ENCODE measurements at regions not wholly inside any gene's neighbourhood (a gene's known extent, or its start where the extent isn't known, plus 50 kb on each side); places are given as distances from the start of the nearest gene placed in this dataset.

DNA sequence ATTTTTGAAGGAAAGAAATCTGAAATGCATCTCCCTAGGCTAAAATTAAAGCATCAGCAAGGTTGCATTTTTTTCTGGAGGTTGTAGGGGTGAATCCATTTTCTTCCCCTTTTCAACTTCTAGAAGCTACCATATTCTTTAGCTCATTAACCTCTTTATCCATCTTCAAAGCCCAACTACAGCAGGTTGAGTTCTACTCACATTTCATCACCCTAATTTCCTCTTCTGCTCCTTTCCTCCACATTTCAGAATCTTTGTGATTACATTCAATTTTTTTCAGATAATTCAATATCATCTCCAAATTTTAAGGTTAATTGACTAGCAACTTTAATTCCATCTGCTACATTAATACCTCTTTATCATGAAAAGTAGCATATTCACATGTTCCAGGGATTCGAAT is 2655.7 kb upstream of the PCDH20 start:
- TF ChIP-seq ESRRG (CRISPR knock-in tag; IDR thresholded peaks at IDR 0.05) (no peak), BACH2 (CRISPR knock-in tag; IDR thresholded peaks at IDR 0.05; ENCODE audit: borderline replicate concordance) (no peak), SNAI2 (CRISPR knock-in tag; IDR thresholded peaks at IDR 0.05) (no peak), ARNTL (CRISPR knock-in tag; IDR thresholded peaks at IDR 0.05; ENCODE audit: borderline replicate concordance, low read depth) (no peak), TOX (CRISPR knock-in tag; IDR thresholded peaks at IDR 0.05; ENCODE audit: borderline replicate concordance) (no peak), ZNF8 (CRISPR knock-in tag; IDR thresholded peaks at IDR 0.05) (no peak), PPARA (CRISPR knock-in tag; IDR thresholded peaks at IDR 0.05; ENCODE audit: borderline replicate concordance) (no peak)
- ATAC-seq: no peak

DNA sequence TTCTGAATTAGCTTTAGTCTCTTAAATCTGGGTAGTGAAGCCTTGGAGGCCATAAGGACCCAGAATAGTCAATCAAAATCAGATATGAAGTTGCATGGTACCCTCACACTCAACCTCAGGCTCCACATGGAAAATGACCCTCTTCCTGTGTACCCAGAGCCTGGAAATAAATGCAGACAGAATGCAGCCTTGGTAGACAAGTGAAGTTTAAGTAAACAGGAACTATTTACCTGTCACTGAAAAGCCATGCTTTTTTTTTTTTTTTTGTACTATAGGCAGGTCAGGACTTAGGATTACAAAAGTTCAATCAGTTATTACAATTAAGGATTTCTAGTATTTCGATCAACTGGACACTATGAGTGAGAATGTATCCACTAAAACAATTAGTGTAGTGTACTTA is 2654.2 kb upstream of the PCDH20 start:
- ATAC-seq: no peak
- TF ChIP-seq RARB (CRISPR knock-in tag; IDR thresholded peaks at IDR 0.05) (no peak), ZNF8 (CRISPR knock-in tag; IDR thresholded peaks at IDR 0.05) (no peak), ISL1 (CRISPR knock-in tag; IDR thresholded peaks at IDR 0.05) (no peak)
- TF ChIP-seq, protein P1, sequence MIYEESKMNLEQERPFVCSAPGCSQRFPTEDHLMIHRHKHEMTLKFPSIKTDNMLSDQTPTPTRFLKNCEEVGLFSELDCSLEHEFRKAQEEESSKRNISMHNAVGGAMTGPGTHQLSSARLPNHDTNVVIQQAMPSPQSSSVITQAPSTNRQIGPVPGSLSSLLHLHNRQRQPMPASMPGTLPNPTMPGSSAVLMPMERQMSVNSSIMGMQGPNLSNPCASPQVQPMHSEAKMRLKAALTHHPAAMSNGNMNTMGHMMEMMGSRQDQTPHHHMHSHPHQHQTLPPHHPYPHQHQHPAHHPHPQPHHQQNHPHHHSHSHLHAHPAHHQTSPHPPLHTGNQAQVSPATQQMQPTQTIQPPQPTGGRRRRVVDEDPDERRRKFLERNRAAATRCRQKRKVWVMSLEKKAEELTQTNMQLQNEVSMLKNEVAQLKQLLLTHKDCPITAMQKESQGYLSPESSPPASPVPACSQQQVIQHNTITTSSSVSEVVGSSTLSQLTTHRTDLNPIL (CRISPR knock-in tag; IDR thresholded peaks at IDR 0.05; ENCODE audit: low read depth): no peak
- TF ChIP-seq, protein P2, sequence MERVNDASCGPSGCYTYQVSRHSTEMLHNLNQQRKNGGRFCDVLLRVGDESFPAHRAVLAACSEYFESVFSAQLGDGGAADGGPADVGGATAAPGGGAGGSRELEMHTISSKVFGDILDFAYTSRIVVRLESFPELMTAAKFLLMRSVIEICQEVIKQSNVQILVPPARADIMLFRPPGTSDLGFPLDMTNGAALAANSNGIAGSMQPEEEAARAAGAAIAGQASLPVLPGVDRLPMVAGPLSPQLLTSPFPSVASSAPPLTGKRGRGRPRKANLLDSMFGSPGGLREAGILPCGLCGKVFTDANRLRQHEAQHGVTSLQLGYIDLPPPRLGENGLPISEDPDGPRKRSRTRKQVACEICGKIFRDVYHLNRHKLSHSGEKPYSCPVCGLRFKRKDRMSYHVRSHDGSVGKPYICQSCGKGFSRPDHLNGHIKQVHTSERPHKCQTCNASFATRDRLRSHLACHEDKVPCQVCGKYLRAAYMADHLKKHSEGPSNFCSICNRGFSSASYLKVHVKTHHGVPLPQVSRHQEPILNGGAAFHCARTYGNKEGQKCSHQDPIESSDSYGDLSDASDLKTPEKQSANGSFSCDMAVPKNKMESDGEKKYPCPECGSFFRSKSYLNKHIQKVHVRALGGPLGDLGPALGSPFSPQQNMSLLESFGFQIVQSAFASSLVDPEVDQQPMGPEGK (CRISPR knock-in tag; IDR thresholded peaks at IDR 0.05; ENCODE audit: borderline replicate concordance): no peak

DNA sequence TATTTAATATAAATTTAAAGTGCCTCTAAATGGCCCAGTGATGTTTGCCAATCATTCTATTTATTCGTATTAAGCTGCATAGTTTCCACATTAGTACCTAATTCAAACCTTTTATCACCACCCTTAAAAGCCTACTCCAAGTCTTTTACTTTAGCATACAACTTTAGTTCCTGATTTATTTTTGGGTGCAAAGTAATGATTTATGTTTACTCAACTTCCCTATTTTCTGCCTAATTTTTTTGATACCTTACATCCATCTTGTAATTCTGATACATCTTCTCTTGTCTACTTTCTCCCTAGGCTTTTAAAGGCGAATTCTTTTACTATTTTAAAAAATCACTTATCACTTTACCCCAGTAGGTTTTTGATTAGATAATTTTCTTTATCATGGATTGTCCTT is 2651.1 kb upstream of the PCDH20 start:
- no peak for ATAC-seq
- TF ChIP-seq, protein P3, sequence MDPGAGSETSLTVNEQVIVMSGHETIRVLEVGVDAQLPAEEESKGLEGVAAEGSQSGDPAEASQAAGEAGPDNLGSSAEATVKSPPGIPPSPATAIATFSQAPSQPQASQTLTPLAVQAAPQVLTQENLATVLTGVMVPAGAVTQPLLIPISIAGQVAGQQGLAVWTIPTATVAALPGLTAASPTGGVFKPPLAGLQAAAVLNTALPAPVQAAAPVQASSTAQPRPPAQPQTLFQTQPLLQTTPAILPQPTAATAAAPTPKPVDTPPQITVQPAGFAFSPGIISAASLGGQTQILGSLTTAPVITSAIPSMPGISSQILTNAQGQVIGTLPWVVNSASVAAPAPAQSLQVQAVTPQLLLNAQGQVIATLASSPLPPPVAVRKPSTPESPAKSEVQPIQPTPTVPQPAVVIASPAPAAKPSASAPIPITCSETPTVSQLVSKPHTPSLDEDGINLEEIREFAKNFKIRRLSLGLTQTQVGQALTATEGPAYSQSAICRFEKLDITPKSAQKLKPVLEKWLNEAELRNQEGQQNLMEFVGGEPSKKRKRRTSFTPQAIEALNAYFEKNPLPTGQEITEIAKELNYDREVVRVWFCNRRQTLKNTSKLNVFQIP (CRISPR knock-in tag; IDR thresholded peaks at IDR 0.05; ENCODE audit: borderline replicate concordance, low read depth): no peak
- TF ChIP-seq, protein P4, sequence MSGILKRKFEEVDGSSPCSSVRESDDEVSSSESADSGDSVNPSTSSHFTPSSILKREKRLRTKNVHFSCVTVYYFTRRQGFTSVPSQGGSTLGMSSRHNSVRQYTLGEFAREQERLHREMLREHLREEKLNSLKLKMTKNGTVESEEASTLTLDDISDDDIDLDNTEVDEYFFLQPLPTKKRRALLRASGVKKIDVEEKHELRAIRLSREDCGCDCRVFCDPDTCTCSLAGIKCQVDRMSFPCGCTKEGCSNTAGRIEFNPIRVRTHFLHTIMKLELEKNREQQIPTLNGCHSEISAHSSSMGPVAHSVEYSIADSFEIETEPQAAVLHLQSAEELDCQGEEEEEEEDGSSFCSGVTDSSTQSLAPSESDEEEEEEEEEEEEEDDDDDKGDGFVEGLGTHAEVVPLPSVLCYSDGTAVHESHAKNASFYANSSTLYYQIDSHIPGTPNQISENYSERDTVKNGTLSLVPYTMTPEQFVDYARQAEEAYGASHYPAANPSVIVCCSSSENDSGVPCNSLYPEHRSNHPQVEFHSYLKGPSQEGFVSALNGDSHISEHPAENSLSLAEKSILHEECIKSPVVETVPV (CRISPR knock-in tag; IDR thresholded peaks at IDR 0.05): no peak
- TF ChIP-seq, protein P1 (CRISPR knock-in tag; IDR thresholded peaks at IDR 0.05; ENCODE audit: low read depth): no peak
- TF ChIP-seq, protein P2 (CRISPR knock-in tag; IDR thresholded peaks at IDR 0.05; ENCODE audit: borderline replicate concordance): no peak
- TF ChIP-seq PPARA (CRISPR knock-in tag; IDR thresholded peaks at IDR 0.05; ENCODE audit: borderline replicate concordance) (no peak), OSR1 (CRISPR knock-in tag; IDR thresholded peaks at IDR 0.05) (no peak), ISL1 (CRISPR knock-in tag; IDR thresholded peaks at IDR 0.05) (peak; percentile 63), BACH2 (CRISPR knock-in tag; IDR thresholded peaks at IDR 0.05; ENCODE audit: borderline replicate concordance) (no peak)

DNA sequence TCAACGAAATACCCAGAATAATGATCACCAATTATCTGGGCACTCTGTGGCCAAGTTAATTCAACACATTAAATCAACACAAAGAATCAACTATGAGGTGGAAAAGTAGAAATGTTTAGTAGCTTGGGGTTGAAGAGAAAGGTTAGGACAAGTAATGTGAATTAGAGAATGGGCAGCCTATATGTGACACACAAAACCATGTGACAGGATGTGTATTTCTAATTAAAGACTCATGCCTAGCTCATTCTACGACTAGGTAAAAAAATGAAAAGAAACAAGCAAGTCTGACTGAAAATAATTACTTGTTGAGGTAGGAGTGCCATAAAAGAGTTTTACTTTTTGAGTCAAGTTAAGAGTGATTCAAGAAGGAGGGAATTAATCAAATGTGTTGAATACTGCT is 2646.0 kb upstream of the PCDH20 start:
- TF ChIP-seq ZC3H10 (CRISPR knock-in tag; IDR thresholded peaks at IDR 0.05) (no peak), GLIS3 (CRISPR knock-in tag; IDR thresholded peaks at IDR 0.05) (no peak), ZNF565 (CRISPR knock-in tag; conservative IDR thresholded peaks at IDR 0.05; ENCODE audit: low read depth) (no peak), ARNTL (CRISPR knock-in tag; IDR thresholded peaks at IDR 0.05; ENCODE audit: borderline replicate concordance, low read depth) (no peak)
- TF ChIP-seq, protein P1 (CRISPR knock-in tag; IDR thresholded peaks at IDR 0.05; ENCODE audit: low read depth): no peak
- TF ChIP-seq, protein P4 (CRISPR knock-in tag; IDR thresholded peaks at IDR 0.05): no peak
- ATAC-seq: no peak
